ENCODE measurements at regions not wholly inside any gene's neighbourhood (a gene's known extent, or its start where the extent isn't known, plus 50 kb on each side); places are given as distances from the start of the nearest gene placed in this dataset.

DNA sequence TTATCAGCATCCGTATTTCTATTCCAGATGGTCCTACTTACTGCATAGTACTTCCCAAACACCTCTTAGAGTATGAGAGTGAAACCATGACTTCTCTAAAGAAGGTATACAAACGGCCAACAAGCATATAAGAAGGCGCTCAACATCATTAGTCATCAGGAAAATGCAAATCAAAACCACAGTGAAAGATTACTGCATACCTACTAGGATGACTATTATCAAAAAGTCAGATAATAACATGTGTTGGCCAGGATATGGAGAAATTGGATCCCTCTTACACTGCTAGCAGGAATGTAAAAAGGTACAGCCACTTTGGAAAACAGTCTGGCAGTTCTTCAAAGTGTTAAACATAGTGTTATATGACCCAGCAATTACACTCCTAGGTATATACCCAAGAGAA lies 215.3 kb upstream of the CXorf66 start:
- no peak for ATAC-seq (ENCODE audit: insufficient read depth, low FRiP score)
- no peak for DNase-seq
- TF ChIP-seq, protein P1, sequence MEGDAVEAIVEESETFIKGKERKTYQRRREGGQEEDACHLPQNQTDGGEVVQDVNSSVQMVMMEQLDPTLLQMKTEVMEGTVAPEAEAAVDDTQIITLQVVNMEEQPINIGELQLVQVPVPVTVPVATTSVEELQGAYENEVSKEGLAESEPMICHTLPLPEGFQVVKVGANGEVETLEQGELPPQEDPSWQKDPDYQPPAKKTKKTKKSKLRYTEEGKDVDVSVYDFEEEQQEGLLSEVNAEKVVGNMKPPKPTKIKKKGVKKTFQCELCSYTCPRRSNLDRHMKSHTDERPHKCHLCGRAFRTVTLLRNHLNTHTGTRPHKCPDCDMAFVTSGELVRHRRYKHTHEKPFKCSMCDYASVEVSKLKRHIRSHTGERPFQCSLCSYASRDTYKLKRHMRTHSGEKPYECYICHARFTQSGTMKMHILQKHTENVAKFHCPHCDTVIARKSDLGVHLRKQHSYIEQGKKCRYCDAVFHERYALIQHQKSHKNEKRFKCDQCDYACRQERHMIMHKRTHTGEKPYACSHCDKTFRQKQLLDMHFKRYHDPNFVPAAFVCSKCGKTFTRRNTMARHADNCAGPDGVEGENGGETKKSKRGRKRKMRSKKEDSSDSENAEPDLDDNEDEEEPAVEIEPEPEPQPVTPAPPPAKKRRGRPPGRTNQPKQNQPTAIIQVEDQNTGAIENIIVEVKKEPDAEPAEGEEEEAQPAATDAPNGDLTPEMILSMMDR (IDR thresholded peaks at IDR 0.05; ENCODE audit: control extremely low read depth, extremely low read depth): no peak
- Histone ChIP-seq H3K9me3 (ENCODE audit: control insufficient read depth in 4 of 4, insufficient read depth in 3 of 4, low read length in 3 of 4) (no peaks in the 10 kb centered on the region), H3K36me3 (ENCODE audit: control insufficient read depth in 4 of 4, insufficient read depth in 4 of 4, low read length in 4 of 4) (no peaks in the 10 kb centered on the region), H3K27me3 (ENCODE audit: control insufficient read depth in 3 of 3, insufficient read depth in 3 of 3, low read length in 2 of 3) (peaks cover 3 to 5% (median 4%) of the 10 kb centered on the region in 3 donors), H3K27ac (ENCODE audit: low read depth in 1 of 2, low read length in 1 of 2) (no peak overlapping the region), H3K4me3 (no peak overlapping the region), H3K4me1 (ENCODE audit: control insufficient read depth in 5 of 5, insufficient read depth in 5 of 5, low read length in 5 of 5) (no peaks in the 10 kb centered on the region), H3K9ac (ENCODE audit: insufficient read depth in 1 of 2, low read length in 2 of 2) (no peak overlapping the region)
- WGBS, 2 donors: 64 to 91% methylated on average over 3 of the region's 3 CpGs

DNA sequence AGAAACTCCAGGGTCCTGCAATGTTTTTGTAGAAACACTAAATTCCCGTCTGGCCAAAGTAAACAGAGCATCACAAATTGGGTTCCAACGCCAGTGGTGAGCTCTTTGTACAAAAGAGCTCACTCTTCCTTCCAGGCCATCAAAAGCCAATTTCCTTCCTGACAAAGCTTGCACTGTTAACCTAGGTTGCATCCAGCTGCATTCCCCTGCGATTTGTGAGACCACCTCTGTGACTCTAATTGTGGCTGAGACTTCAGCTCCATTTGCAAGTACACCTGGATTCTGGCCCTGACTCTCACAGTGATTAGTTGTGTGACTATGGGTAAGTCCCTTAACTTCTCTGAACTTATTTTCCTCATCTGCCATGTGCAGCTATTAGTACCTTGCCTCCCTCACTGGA lies 212.5 kb upstream of the CXorf66 start:
- ATAC-seq (ENCODE audit: insufficient read depth, low FRiP score) (no peak), DNase-seq (no peak)
- 33 to 35% methylated on average over 3 of the region's 3 CpGs for WGBS, 2 donors
- no peak overlapping the region for H3K9ac ChIP-seq (ENCODE audit: insufficient read depth in 1 of 2, low read length in 2 of 2)
- TF ChIP-seq, protein P1 (IDR thresholded peaks at IDR 0.05; ENCODE audit: control extremely low read depth, extremely low read depth): no peak
- H3K27ac ChIP-seq (ENCODE audit: low read depth in 1 of 2, low read length in 1 of 2): no peak overlapping the region
- no peaks in the 10 kb centered on the region for H3K4me1 ChIP-seq (ENCODE audit: control insufficient read depth in 5 of 5, insufficient read depth in 5 of 5, low read length in 5 of 5)
- no peaks in the 10 kb centered on the region for H3K36me3 ChIP-seq (ENCODE audit: control insufficient read depth in 4 of 4, insufficient read depth in 4 of 4, low read length in 4 of 4)
- peaks cover 0 to 5% (median 4%) of the 10 kb centered on the region in 3 donors for H3K27me3 ChIP-seq (ENCODE audit: control insufficient read depth in 3 of 3, insufficient read depth in 3 of 3, low read length in 2 of 3)
- H3K9me3 ChIP-seq (ENCODE audit: control insufficient read depth in 4 of 4, insufficient read depth in 3 of 4, low read length in 3 of 4): peaks cover 0 to 2% (median 2%) of the 10 kb centered on the region in 4 donors
- H3K4me3 ChIP-seq: no peak overlapping the region

DNA sequence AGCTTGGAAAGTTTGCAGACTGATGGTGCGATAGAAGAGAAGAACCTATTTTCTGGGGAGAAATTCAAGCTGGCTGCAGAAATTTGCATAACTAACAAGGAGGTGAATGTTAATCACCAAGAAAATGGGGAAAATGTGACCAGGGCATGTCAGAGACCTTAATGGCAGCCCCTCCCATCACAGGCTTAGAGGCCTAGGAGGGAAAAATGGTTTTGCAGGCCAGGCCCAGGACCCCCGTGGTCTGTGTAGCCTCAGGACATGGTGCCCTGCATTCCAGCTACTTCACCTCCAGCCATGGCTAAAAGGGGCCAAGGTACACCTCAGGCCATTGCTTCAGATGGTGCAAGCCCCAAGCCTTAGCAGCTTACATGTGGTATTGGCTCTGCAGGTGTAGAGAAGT lies 207.1 kb upstream of the CXorf66 start:
- H3K4me1 ChIP-seq (ENCODE audit: control insufficient read depth in 5 of 5, insufficient read depth in 5 of 5, low read length in 5 of 5): no peaks in the 10 kb centered on the region
- ATAC-seq (ENCODE audit: insufficient read depth, low FRiP score) (no peak), DNase-seq (no peak)
- H3K36me3 ChIP-seq (ENCODE audit: control insufficient read depth in 4 of 4, insufficient read depth in 4 of 4, low read length in 4 of 4): no peaks in the 10 kb centered on the region
- no peak overlapping the region for H3K4me3 ChIP-seq
- 82 to 85% methylated on average over 2 of the region's 2 CpGs for WGBS, 2 donors
- peaks cover 0 to 6% (median 2%) of the 10 kb centered on the region in 4 donors for H3K9me3 ChIP-seq (ENCODE audit: control insufficient read depth in 4 of 4, insufficient read depth in 3 of 4, low read length in 3 of 4)
- TF ChIP-seq, protein P1 (IDR thresholded peaks at IDR 0.05; ENCODE audit: control extremely low read depth, extremely low read depth): no peak
- no peak overlapping the region for H3K27ac ChIP-seq (ENCODE audit: low read depth in 1 of 2, low read length in 1 of 2)
- H3K9ac ChIP-seq (ENCODE audit: insufficient read depth in 1 of 2, low read length in 2 of 2): no peak overlapping the region
- no peaks in the 10 kb centered on the region for H3K27me3 ChIP-seq (ENCODE audit: control insufficient read depth in 3 of 3, insufficient read depth in 3 of 3, low read length in 2 of 3)

DNA sequence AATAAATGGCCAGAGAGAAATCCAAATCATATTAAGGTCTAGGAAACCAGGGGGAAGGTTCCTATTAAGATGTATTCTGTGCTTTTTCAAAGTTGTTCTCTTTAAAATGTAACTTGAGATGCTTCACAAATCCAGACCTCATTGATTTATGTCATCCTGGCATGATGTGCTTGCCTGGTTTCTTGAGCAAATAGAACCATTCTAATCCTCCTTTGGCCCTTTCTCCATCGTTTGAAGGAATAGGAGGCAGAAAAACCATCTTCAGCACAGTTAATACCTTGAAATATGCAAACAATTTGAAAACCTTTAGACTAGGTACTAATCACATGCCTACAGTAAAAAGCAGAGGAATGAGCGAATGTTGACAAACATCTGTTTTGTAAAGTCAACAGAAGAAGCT lies 202.2 kb upstream of the CXorf66 start:
- Histone ChIP-seq H3K9me3 (ENCODE audit: control insufficient read depth in 4 of 4, insufficient read depth in 3 of 4, low read length in 3 of 4) (peaks cover 0 to 2% (median 0%) of the 10 kb centered on the region in 4 donors), H3K27me3 (ENCODE audit: control insufficient read depth in 3 of 3, insufficient read depth in 3 of 3, low read length in 2 of 3) (no peaks in the 10 kb centered on the region), H3K4me3 (no peak overlapping the region), H3K9ac (ENCODE audit: insufficient read depth in 1 of 2, low read length in 2 of 2) (no peak overlapping the region), H3K36me3 (ENCODE audit: control insufficient read depth in 4 of 4, insufficient read depth in 4 of 4, low read length in 4 of 4) (no peaks in the 10 kb centered on the region), H3K4me1 (ENCODE audit: control insufficient read depth in 5 of 5, insufficient read depth in 5 of 5, low read length in 5 of 5) (no peaks in the 10 kb centered on the region), H3K27ac (ENCODE audit: low read depth in 1 of 2, low read length in 1 of 2) (no peak overlapping the region)
- DNase-seq (no peak), ATAC-seq (ENCODE audit: insufficient read depth, low FRiP score) (no peak)
- TF ChIP-seq, protein P1 (IDR thresholded peaks at IDR 0.05; ENCODE audit: control extremely low read depth, extremely low read depth): no peak
- 54 to 62% methylated on average over 2 of the region's 2 CpGs for WGBS, 2 donors
